ENCODE measurements at regions not wholly inside any gene's neighbourhood (a gene's known extent, or its start where the extent isn't known, plus 50 kb on each side); places are given as distances from the start of the nearest gene placed in this dataset.
"Not testable (repeated sequence)": the region's sequence is repeated elsewhere in the genome, so short reads cannot be mapped to it uniquely, and the experiment has no call there.

- H3K36me3 ChIP-seq (ENCODE audit: control insufficient read depth in 2 of 2, extremely low read depth in 1 of 2, insufficient read depth in 1 of 2, low read length in 1 of 2), result no peaks in the 10 kb centered on the region
- Mint-ChIP-seq H3K27ac (no peak overlapping the region), H3K4me1 (no peaks in the 10 kb centered on the region), H3K27me3 (peaks cover 0 to 8% of the 10 kb centered on the region in 2 donors), H3K4me3 (no peak overlapping the region), H3K36me3 (no peaks in the 10 kb centered on the region), H3K9me3 (no peaks in the 10 kb centered on the region)
- no peak overlapping the region for H3K4me3 ChIP-seq (ENCODE audit: control insufficient read depth in 1 of 2, extremely low read depth in 1 of 2, low read length in 1 of 2)
- peaks cover 0 to 12% of the 10 kb centered on the region in 2 experiments for H3K27me3 ChIP-seq (replicated peaks in 1 of 2; ENCODE audit: control insufficient read depth in 2 of 2, extremely low read depth in 1 of 2, insufficient read depth in 2 of 2, low read length in 1 of 2)
- CTCF ChIA-PET, result no interaction called here
- ATAC-seq (replicated peaks in 1 of 4), result no peak
- POLR2A ChIA-PET, result no interaction called here
- DNase-seq, result no peak
- H3K27ac ChIP-seq (ENCODE audit: low read length), result no peak overlapping the region
- H3K9me3 ChIP-seq, result no peaks in the 10 kb centered on the region
- no peaks in the 10 kb centered on the region for H3K4me1 ChIP-seq (ENCODE audit: control insufficient read depth in 1 of 2, extremely low read depth in 1 of 2, insufficient read depth in 2 of 2, low read length in 2 of 2)
Observed at GRCh38 chr10:10722422-10722821, 295.2 kb upstream of the CELF2 start.

DNA sequence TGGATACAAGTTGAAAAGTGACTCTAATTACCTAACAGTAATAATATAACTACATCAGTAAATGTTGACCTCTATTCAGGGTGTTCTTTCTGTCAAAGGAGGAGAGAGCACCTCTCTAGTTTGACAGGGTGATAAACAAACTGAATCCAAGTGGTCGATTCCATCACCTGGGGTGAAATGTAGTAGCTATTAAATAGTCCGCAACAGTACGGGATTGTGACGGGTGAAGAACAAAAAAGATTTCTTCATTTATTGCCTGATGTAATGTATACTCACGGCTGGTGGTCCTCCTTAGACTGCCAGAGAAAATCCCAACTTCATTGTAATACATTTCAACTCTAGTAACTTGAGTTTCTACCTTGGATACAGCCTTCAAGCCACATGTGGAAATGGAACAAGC, 292.5 kb upstream of the CELF2 start:
- Mint-ChIP-seq H3K27ac (no peak overlapping the region), H3K4me1 (no peaks in the 10 kb centered on the region), H3K4me3 (no peak overlapping the region), H3K9me3 (no peaks in the 10 kb centered on the region), H3K27me3 (peaks cover 4 to 8% of the 10 kb centered on the region in 2 donors), H3K36me3 (no peaks in the 10 kb centered on the region)
- no peaks in the 10 kb centered on the region for H3K36me3 ChIP-seq (ENCODE audit: control insufficient read depth in 2 of 2, extremely low read depth in 1 of 2, insufficient read depth in 1 of 2, low read length in 1 of 2)
- DNase-seq, result no peak
- POLR2A ChIA-PET, result no interaction called here
- no peak overlapping the region for H3K27ac ChIP-seq (ENCODE audit: low read length)
- H3K9me3 ChIP-seq, result no peaks in the 10 kb centered on the region
- ATAC-seq (replicated peaks in 1 of 4), result no peak
- no peaks in the 10 kb centered on the region for H3K4me1 ChIP-seq (ENCODE audit: control insufficient read depth in 1 of 2, extremely low read depth in 1 of 2, insufficient read depth in 2 of 2, low read length in 2 of 2)
- WGBS (ENCODE audit: insufficient coverage), result no CpG with 5 or more reads among the region's 5 CpGs
- peaks cover 0 to 4% of the 10 kb centered on the region in 2 experiments for H3K27me3 ChIP-seq (replicated peaks in 1 of 2; ENCODE audit: control insufficient read depth in 2 of 2, extremely low read depth in 1 of 2, insufficient read depth in 2 of 2, low read length in 1 of 2)
- H3K4me3 ChIP-seq (ENCODE audit: control insufficient read depth in 1 of 2, extremely low read depth in 1 of 2, low read length in 1 of 2), result no peak overlapping the region
- CTCF ChIA-PET, result interaction anchor here in 1 of 2 donors (0.6 kb wide), 1 partner anchor 1275 kb away, joined by 5 read pairs; no protein-coding TSS in a partner anchor

DNA sequence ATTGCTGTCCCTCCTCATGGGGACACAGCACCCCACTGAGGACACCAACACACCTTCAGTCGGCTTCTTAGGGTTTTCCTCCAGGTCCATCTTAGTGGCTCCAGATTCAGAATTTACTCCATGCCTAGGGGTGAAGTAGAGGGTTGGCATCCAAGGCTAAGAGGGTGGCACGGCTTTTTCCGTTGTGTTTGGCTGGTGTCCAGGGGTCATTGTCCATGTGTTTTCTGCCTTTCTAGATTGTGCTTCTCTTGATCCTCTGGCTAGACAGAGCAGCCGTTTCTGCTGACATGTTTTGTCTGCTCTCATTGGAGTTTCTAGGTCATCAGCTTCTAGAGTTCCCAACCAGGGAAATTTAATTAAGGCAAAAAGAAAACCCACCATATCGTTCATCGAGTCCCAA, 291.6 kb upstream of the CELF2 start:
- DNase-seq (no peak), ATAC-seq (replicated peaks in 1 of 4) (no peak)
- CTCF ChIA-PET, result interaction anchor here in 1 of 2 donors (0.6 kb wide), 1 partner anchor 1276 kb away, joined by 5 read pairs; no protein-coding TSS in a partner anchor
- H3K4me3 Mint-ChIP-seq, result no peak overlapping the region
- H3K4me3 ChIP-seq (ENCODE audit: control insufficient read depth in 1 of 2, extremely low read depth in 1 of 2, low read length in 1 of 2), result no peak overlapping the region
- peaks cover 4 to 8% of the 10 kb centered on the region in 2 donors for H3K27me3 Mint-ChIP-seq
- no peaks in the 10 kb centered on the region for H3K36me3 Mint-ChIP-seq
- no peaks in the 10 kb centered on the region for H3K36me3 ChIP-seq (ENCODE audit: control insufficient read depth in 2 of 2, extremely low read depth in 1 of 2, insufficient read depth in 1 of 2, low read length in 1 of 2)
- POLR2A ChIA-PET, result no interaction called here
- no peaks in the 10 kb centered on the region for H3K4me1 ChIP-seq (ENCODE audit: control insufficient read depth in 1 of 2, extremely low read depth in 1 of 2, insufficient read depth in 2 of 2, low read length in 2 of 2)
- no peaks in the 10 kb centered on the region for H3K4me1 Mint-ChIP-seq
- H3K27me3 ChIP-seq (replicated peaks in 1 of 2; ENCODE audit: control insufficient read depth in 2 of 2, extremely low read depth in 1 of 2, insufficient read depth in 2 of 2, low read length in 1 of 2), result peaks cover 0 to 3% of the 10 kb centered on the region in 2 experiments
- no peaks in the 10 kb centered on the region for H3K9me3 Mint-ChIP-seq
- no peaks in the 10 kb centered on the region for H3K9me3 ChIP-seq
- WGBS (ENCODE audit: insufficient coverage), result 94% methylated on average over 3 of the region's 6 CpGs
- H3K27ac ChIP-seq (ENCODE audit: low read length), result no peak overlapping the region
- H3K27ac Mint-ChIP-seq, result no peak overlapping the region

DNA sequence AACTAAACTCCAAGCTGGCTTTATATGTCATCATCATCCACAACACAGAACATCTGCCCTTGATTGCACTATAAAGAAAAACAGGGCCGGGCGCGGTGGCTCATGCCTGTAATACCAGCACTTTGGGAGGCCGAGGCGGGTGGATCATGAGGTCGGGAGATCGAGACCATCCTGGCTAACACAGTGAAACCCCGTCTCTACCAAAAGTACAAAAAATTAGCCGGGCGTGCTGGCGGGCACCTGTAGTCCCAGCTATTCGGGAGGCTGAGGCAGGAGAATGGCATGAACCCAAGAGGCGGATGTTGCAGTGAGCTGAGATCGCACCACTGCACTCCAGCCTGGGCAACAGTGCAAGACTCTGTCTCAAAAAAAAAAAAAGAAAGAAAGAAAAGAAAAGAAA, 290.3 kb upstream of the CELF2 start:
- CTCF ChIA-PET; H3K4me1 Mint-ChIP-seq; H3K27me3 Mint-ChIP-seq; H3K4me1 ChIP-seq (ENCODE audit: control insufficient read depth in 1 of 2, extremely low read depth in 1 of 2, insufficient read depth in 2 of 2, low read length in 2 of 2); H3K27me3 ChIP-seq (replicated peaks in 1 of 2; ENCODE audit: control insufficient read depth in 2 of 2, extremely low read depth in 1 of 2, insufficient read depth in 2 of 2, low read length in 1 of 2); H3K36me3 Mint-ChIP-seq; H3K36me3 ChIP-seq (ENCODE audit: control insufficient read depth in 2 of 2, extremely low read depth in 1 of 2, insufficient read depth in 1 of 2, low read length in 1 of 2); ATAC-seq (replicated peaks in 1 of 4); H3K9me3 Mint-ChIP-seq; POLR2A ChIA-PET; H3K9me3 ChIP-seq; DNase-seq; H3K27ac Mint-ChIP-seq; H3K27ac ChIP-seq (ENCODE audit: low read length); H3K4me3 Mint-ChIP-seq; H3K4me3 ChIP-seq (ENCODE audit: control insufficient read depth in 1 of 2, extremely low read depth in 1 of 2, low read length in 1 of 2): not testable (repeated sequence)
- 90% methylated on average over 12 of the region's 14 CpGs for WGBS (ENCODE audit: insufficient coverage)

- Mint-ChIP-seq H3K4me3 (no peak overlapping the region), H3K27me3 (peaks cover 6 to 8% of the 10 kb centered on the region in 2 donors), H3K4me1 (no peaks in the 10 kb centered on the region), H3K27ac (no peak overlapping the region), H3K9me3 (no peaks in the 10 kb centered on the region), H3K36me3 (no peaks in the 10 kb centered on the region)
- H3K9me3 ChIP-seq, result no peaks in the 10 kb centered on the region
- H3K27me3 ChIP-seq (replicated peaks in 1 of 2; ENCODE audit: control insufficient read depth in 2 of 2, extremely low read depth in 1 of 2, insufficient read depth in 2 of 2, low read length in 1 of 2), result peaks cover 0 to 3% of the 10 kb centered on the region in 2 experiments
- DNase-seq, result no peak
- 76% methylated on average over 2 of the region's 5 CpGs for WGBS (ENCODE audit: insufficient coverage)
- H3K27ac ChIP-seq (ENCODE audit: low read length), result no peak overlapping the region
- H3K36me3 ChIP-seq (ENCODE audit: control insufficient read depth in 2 of 2, extremely low read depth in 1 of 2, insufficient read depth in 1 of 2, low read length in 1 of 2), result no peaks in the 10 kb centered on the region
- ATAC-seq (replicated peaks in 1 of 4), result no peak
- no peak overlapping the region for H3K4me3 ChIP-seq (ENCODE audit: control insufficient read depth in 1 of 2, extremely low read depth in 1 of 2, low read length in 1 of 2)
- POLR2A ChIA-PET, result interaction anchor here in 1 of 2 donors (0.7 kb wide), 1 partner anchor 379 kb away, joined by 12 read pairs; no protein-coding TSS in a partner anchor
- H3K4me1 ChIP-seq (ENCODE audit: control insufficient read depth in 1 of 2, extremely low read depth in 1 of 2, insufficient read depth in 2 of 2, low read length in 2 of 2), result no peaks in the 10 kb centered on the region
- CTCF ChIA-PET, result no interaction called here
Observed at GRCh38 chr10:10727812-10728211, 289.9 kb upstream of the CELF2 start.

DNA sequence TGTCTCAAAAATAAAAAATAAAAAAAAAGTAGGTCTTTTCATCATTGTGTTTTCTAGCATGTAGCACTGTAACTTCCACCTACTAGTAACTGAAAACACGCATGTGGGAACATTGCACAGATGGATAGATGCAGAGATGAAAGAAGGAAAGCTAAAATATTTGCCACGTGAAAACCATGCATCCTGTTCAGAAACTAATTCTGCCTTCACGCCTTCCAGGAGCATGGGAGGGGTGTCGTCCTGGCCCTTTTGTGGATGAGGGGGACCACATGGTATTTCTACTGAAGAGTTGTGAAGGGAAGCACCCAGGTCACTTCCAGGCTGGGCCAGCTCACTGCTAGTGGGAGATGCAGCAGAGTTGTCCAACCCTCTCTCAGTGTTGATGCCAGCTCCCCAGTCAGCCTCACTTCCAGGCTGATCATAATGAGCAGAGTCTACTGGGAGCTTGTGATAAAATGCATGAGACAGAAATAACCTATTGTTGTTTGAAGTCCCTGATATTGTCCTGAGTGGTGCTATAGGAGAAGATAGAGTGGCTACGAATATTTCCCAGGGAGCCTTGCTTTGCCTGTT, 287.1 kb upstream of the CELF2 start:
- ATAC-seq (replicated peaks in 1 of 4) (no peak), DNase-seq (no peak)
- Histone ChIP-seq H3K9me3 (no peaks in the 10 kb centered on the region), H3K4me1 (ENCODE audit: control insufficient read depth in 1 of 2, extremely low read depth in 1 of 2, insufficient read depth in 2 of 2, low read length in 2 of 2) (no peaks in the 10 kb centered on the region), H3K27ac (ENCODE audit: low read length) (no peak overlapping the region), H3K36me3 (ENCODE audit: control insufficient read depth in 2 of 2, extremely low read depth in 1 of 2, insufficient read depth in 1 of 2, low read length in 1 of 2) (no peaks in the 10 kb centered on the region), H3K4me3 (ENCODE audit: control insufficient read depth in 1 of 2, extremely low read depth in 1 of 2, low read length in 1 of 2) (no peak overlapping the region), H3K27me3 (replicated peaks in 1 of 2; ENCODE audit: control insufficient read depth in 2 of 2, extremely low read depth in 1 of 2, insufficient read depth in 2 of 2, low read length in 1 of 2) (peaks cover 0 to 3% of the 10 kb centered on the region in 2 experiments)
- ChIA-PET CTCF (interaction anchor here in 1 of 2 donors (0.5 kb wide), 1 partner anchor 382 kb away, joined by 3 read pairs; no protein-coding TSS in a partner anchor), POLR2A (no interaction called here)
- WGBS (ENCODE audit: insufficient coverage), result 55% methylated on average over 2 of the region's 5 CpGs
- H3K4me3 Mint-ChIP-seq, result no peak overlapping the region
- H3K9me3 Mint-ChIP-seq, result no peaks in the 10 kb centered on the region
- peaks cover 8% of the 10 kb centered on the region in 2 donors for H3K27me3 Mint-ChIP-seq
- no peaks in the 10 kb centered on the region for H3K36me3 Mint-ChIP-seq
- no peak overlapping the region for H3K27ac Mint-ChIP-seq
- no peaks in the 10 kb centered on the region for H3K4me1 Mint-ChIP-seq

DNA sequence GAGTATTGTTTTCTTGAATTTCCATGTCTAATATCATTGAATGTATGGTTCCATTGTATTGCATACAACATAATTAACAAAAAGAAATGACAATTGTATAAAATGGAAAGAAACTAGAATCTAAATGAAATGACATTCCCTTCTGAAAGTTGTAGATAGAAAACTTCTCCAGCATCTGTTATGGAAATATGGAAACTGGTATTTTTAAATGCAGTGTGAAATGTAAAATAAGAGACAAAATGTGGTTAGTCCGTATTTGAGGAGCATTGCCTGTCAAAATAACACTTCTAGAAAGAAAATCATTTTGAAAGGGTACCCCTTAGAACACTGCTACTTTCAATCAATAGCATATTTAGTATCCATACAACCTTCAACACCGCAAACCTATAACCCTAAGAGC, 286.3 kb upstream of the CELF2 start:
- ChIA-PET POLR2A (no interaction called here), CTCF (no interaction called here)
- DNase-seq (no peak), ATAC-seq (replicated peaks in 1 of 4) (no peak)
- no peak overlapping the region for H3K27ac Mint-ChIP-seq
- Histone ChIP-seq H3K27me3 (replicated peaks in 1 of 2; ENCODE audit: control insufficient read depth in 2 of 2, extremely low read depth in 1 of 2, insufficient read depth in 2 of 2, low read length in 1 of 2) (no peaks in the 10 kb centered on the region), H3K9me3 (no peaks in the 10 kb centered on the region), H3K27ac (ENCODE audit: low read length) (no peak overlapping the region), H3K4me1 (ENCODE audit: control insufficient read depth in 1 of 2, extremely low read depth in 1 of 2, insufficient read depth in 2 of 2, low read length in 2 of 2) (no peaks in the 10 kb centered on the region), H3K36me3 (ENCODE audit: control insufficient read depth in 2 of 2, extremely low read depth in 1 of 2, insufficient read depth in 1 of 2, low read length in 1 of 2) (no peaks in the 10 kb centered on the region), H3K4me3 (ENCODE audit: control insufficient read depth in 1 of 2, extremely low read depth in 1 of 2, low read length in 1 of 2) (no peak overlapping the region)
- H3K27me3 Mint-ChIP-seq, result peaks cover 11% of the 10 kb centered on the region in 2 donors
- H3K4me1 Mint-ChIP-seq, result no peaks in the 10 kb centered on the region
- WGBS (ENCODE audit: insufficient coverage), result no CpG with 5 or more reads among the region's 2 CpGs
- H3K4me3 Mint-ChIP-seq, result no peak overlapping the region
- H3K9me3 Mint-ChIP-seq, result no peaks in the 10 kb centered on the region
- H3K36me3 Mint-ChIP-seq, result no peaks in the 10 kb centered on the region
